WTC11 (cell line): ENCODE measurements at regions not wholly inside any gene's neighbourhood (a gene's known extent, or its start where the extent isn't known, plus 50 kb on each side); places are given as distances from the start of the nearest gene placed in this dataset.

Source experiments
- ATAC-seq: fragments of 200-7000 bp; cut with Tn5 transposase; 2 replicates; pipeline ENCODE4 v1.10.0; 2021; ENCODE audit warnings: mild to moderate bottlenecking, moderate library complexity
- CTCF ChIA-PET: fragments of 300-600 bp; sonication (Branson Sonifier 250); formaldehyde crosslinking; loops from one replicate; lab custom pipeline; 2021; ENCODE audit warnings: antibody characterized with exemption; lab: Charles Lee
- POLR2A ChIA-PET: fragments of 350-600 bp; sonication (Branson Sonifier 250); formaldehyde crosslinking; loops from one replicate; lab custom pipeline; 2021; ENCODE audit warnings: antibody characterized with exemption; lab: Charles Lee
- DNase-seq: peaks from one replicate; pipeline ENCODE4 v3.0.0; 2021; ENCODE audit warnings: low spot score
- H3K27ac Mint-ChIP-seq: 2 replicates; pipeline ENCODE4 v1.8.0; 2021; ENCODE audit warnings: mixed read lengths
- H3K27me3 Mint-ChIP-seq: 2 replicates; pipeline ENCODE4 v1.8.0; 2021; ENCODE audit warnings: low read depth, mild to moderate bottlenecking, moderate library complexity, mixed read lengths
- H3K36me3 Mint-ChIP-seq: 2 replicates; pipeline ENCODE4 v1.8.0; 2021; ENCODE audit warnings: mixed read lengths
- H3K4me1 Mint-ChIP-seq: 2 replicates; pipeline ENCODE4 v1.8.0; 2022; ENCODE audit warnings: mixed read lengths
- H3K4me3 Mint-ChIP-seq: 2 replicates; pipeline ENCODE4 v1.8.0; 2021; ENCODE audit warnings: mild to moderate bottlenecking, moderate library complexity, mixed read lengths
- H3K9me3 Mint-ChIP-seq: 2 replicates; pipeline ENCODE4 v1.8.0; 2021; ENCODE audit warnings: mixed read lengths
- AR ChIP-seq: fragments of 250-450 bp; sonication (Bioruptor Pico); IDR thresholded peaks from 2 replicates; pipeline ENCODE4 v1.9.0; 2021; ENCODE audit warnings: mild to moderate bottlenecking
- ATF1 ChIP-seq: sonication (generic); formaldehyde crosslinking; IDR thresholded peaks from 2 replicates; pipeline ENCODE4 v1.8.1; 2023; ENCODE audit warnings: mild to moderate bottlenecking, moderate library complexity, missing genetic modification reagents
- FOXJ3 ChIP-seq: sonication (generic); formaldehyde crosslinking; IDR thresholded peaks from 2 replicates; pipeline ENCODE4 v1.9.0; 2021; ENCODE audit warnings: missing genetic modification reagents, mild to moderate bottlenecking, borderline replicate concordance
- GTF2I ChIP-seq: fragments of 250-450 bp; sonication (Bioruptor Pico); conservative IDR thresholded peaks from 2 replicates; pipeline ENCODE4 v1.4.0; 2021; ENCODE audit warnings: mild to moderate bottlenecking
- KAT7 ChIP-seq: sonication (generic); formaldehyde crosslinking; IDR thresholded peaks from 2 replicates; pipeline ENCODE4 v1.8.1; 2023; ENCODE audit warnings: missing genetic modification reagents, mild to moderate bottlenecking, borderline replicate concordance
- NFE2L1 ChIP-seq: sonication (generic); formaldehyde crosslinking; IDR thresholded peaks from 2 replicates; pipeline ENCODE4 v1.8.1; 2023; ENCODE audit warnings: missing genetic modification reagents
- NR1H2 ChIP-seq: sonication (generic); formaldehyde crosslinking; IDR thresholded peaks from 2 replicates; pipeline ENCODE4 v1.9.0; 2021; ENCODE audit warnings: mild to moderate bottlenecking, moderate library complexity, missing genetic modification reagents
- NR3C1 ChIP-seq: sonication (generic); formaldehyde crosslinking; conservative IDR thresholded peaks from 2 replicates; pipeline ENCODE4 v1.8.1; 2023; ENCODE audit warnings: low read depth, mild to moderate bottlenecking, missing genetic modification reagents
- OVOL2 ChIP-seq: fragments of 250-450 bp; sonication (Bioruptor Pico); IDR thresholded peaks from 2 replicates; pipeline ENCODE4 v1.9.0; 2021; ENCODE audit warnings: mild to moderate bottlenecking, borderline replicate concordance
- SOX15 ChIP-seq: fragments of 250-450 bp; sonication (Bioruptor Pico); IDR thresholded peaks from 2 replicates; pipeline ENCODE4 v1.9.0; 2021; ENCODE audit warnings: mild to moderate bottlenecking
- SP1 ChIP-seq: sonication (generic); formaldehyde crosslinking; conservative IDR thresholded peaks from 2 replicates; pipeline ENCODE4 v1.8.1; 2022; ENCODE audit warnings: missing genetic modification reagents
- ZNF263 ChIP-seq: sonication (generic); formaldehyde crosslinking; IDR thresholded peaks from 2 replicates; pipeline ENCODE4 v1.8.1; 2022; ENCODE audit warnings: low read depth, mild to moderate bottlenecking, moderate library complexity, missing genetic modification reagents
- ZNF281 ChIP-seq: sonication (generic); formaldehyde crosslinking; IDR thresholded peaks from 2 replicates; pipeline ENCODE4 v1.8.0; 2023; ENCODE audit warnings: mild to moderate bottlenecking, missing genetic modification reagents
- TF ChIP-seq, protein P1 (sequence below): sonication (generic); formaldehyde crosslinking; IDR thresholded peaks from 2 replicates; pipeline ENCODE4 v1.8.0; 2022; ENCODE audit warnings: mild to moderate bottlenecking, missing genetic modification reagents
- TF ChIP-seq, protein P2 (sequence below): fragments of 200-600 bp; IDR thresholded peaks from 2 replicates; pipeline ENCODE4 v1.8.0; 2022; ENCODE audit warnings: antibody characterized with exemption
- TF ChIP-seq, protein P3 (sequence below): sonication (generic); formaldehyde crosslinking; IDR thresholded peaks from 2 replicates; pipeline ENCODE4 v1.8.1; 2023; ENCODE audit warnings: mild to moderate bottlenecking, missing genetic modification reagents, borderline replicate concordance
- TF ChIP-seq, protein P4 (sequence below): fragments of 250-450 bp; sonication (Bioruptor Pico); IDR thresholded peaks from 2 replicates; pipeline ENCODE4 v1.9.0; 2021; ENCODE audit warnings: mild to moderate bottlenecking
- TF ChIP-seq, protein P5 (sequence below): sonication (generic); formaldehyde crosslinking; IDR thresholded peaks from 2 replicates; pipeline ENCODE4 v1.8.1; 2023; ENCODE audit warnings: mild to moderate bottlenecking, missing genetic modification reagents

GRCh38 chr1:95536501-95536900 is 302.5 kb downstream of the RWDD3 start:
- TF ChIP-seq SOX15 (CRISPR knock-in tag) (no peak), GTF2I (CRISPR knock-in tag) (no peak), ATF1 (no peak), ZNF281 (CRISPR knock-in tag) (no peak)
- TF ChIP-seq, protein P1, sequence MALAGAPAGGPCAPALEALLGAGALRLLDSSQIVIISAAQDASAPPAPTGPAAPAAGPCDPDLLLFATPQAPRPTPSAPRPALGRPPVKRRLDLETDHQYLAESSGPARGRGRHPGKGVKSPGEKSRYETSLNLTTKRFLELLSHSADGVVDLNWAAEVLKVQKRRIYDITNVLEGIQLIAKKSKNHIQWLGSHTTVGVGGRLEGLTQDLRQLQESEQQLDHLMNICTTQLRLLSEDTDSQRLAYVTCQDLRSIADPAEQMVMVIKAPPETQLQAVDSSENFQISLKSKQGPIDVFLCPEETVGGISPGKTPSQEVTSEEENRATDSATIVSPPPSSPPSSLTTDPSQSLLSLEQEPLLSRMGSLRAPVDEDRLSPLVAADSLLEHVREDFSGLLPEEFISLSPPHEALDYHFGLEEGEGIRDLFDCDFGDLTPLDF (CRISPR knock-in tag), result no peak
- TF ChIP-seq, protein P2, sequence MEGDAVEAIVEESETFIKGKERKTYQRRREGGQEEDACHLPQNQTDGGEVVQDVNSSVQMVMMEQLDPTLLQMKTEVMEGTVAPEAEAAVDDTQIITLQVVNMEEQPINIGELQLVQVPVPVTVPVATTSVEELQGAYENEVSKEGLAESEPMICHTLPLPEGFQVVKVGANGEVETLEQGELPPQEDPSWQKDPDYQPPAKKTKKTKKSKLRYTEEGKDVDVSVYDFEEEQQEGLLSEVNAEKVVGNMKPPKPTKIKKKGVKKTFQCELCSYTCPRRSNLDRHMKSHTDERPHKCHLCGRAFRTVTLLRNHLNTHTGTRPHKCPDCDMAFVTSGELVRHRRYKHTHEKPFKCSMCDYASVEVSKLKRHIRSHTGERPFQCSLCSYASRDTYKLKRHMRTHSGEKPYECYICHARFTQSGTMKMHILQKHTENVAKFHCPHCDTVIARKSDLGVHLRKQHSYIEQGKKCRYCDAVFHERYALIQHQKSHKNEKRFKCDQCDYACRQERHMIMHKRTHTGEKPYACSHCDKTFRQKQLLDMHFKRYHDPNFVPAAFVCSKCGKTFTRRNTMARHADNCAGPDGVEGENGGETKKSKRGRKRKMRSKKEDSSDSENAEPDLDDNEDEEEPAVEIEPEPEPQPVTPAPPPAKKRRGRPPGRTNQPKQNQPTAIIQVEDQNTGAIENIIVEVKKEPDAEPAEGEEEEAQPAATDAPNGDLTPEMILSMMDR, result no peak
- CTCF ChIA-PET, result no interaction called here
- H3K27ac Mint-ChIP-seq, result no peak overlapping the region
- no peak overlapping the region for H3K4me3 Mint-ChIP-seq
- peaks cover 4% of the 10 kb centered on the region; the same call in 1 of the 2 replicates for H3K36me3 Mint-ChIP-seq
- H3K27me3 Mint-ChIP-seq, result no peaks in the 10 kb centered on the region
- 0 out of 2 replicates have a peak, but pooled peaks cover 2% of the 10 kb centered on the region for H3K4me1 Mint-ChIP-seq
- POLR2A ChIA-PET, result no interaction called here
- peaks cover 19% of the 10 kb centered on the region for H3K9me3 Mint-ChIP-seq
- no peak for ATAC-seq
- no peak for DNase-seq

DNA sequence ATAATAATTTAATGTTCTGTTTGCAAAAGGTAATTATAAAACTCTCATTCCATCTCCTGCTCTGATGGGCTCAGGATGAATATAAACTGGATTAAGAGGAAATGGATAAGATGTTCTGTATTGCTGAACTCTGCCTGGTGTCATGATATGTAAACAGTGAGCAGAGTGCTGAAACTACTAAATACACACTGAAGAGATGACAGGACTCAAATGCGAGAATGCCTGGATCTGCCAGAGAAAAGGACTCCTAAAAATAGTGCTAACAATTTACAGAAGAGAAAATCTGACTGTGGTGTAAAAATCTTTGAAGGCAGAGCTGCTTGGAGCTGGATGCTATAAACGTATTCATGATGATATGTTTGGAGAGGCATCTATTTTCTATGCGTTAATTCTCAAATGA is 303.2 kb downstream of the RWDD3 start:
- DNase-seq (no peak), ATAC-seq (no peak)
- no peak overlapping the region for H3K4me3 Mint-ChIP-seq
- no peaks in the 10 kb centered on the region for H3K27me3 Mint-ChIP-seq
- H3K36me3 Mint-ChIP-seq, result peaks cover 4% of the 10 kb centered on the region; the same call in 1 of the 2 replicates
- H3K27ac Mint-ChIP-seq, result no peak overlapping the region
- CTCF ChIA-PET, result no interaction called here
- H3K4me1 Mint-ChIP-seq, result 0 out of 2 replicates have a peak, but pooled peaks cover under 1% of the 10 kb centered on the region
- H3K9me3 Mint-ChIP-seq, result peaks cover 19% of the 10 kb centered on the region
- TF ChIP-seq, protein P3, sequence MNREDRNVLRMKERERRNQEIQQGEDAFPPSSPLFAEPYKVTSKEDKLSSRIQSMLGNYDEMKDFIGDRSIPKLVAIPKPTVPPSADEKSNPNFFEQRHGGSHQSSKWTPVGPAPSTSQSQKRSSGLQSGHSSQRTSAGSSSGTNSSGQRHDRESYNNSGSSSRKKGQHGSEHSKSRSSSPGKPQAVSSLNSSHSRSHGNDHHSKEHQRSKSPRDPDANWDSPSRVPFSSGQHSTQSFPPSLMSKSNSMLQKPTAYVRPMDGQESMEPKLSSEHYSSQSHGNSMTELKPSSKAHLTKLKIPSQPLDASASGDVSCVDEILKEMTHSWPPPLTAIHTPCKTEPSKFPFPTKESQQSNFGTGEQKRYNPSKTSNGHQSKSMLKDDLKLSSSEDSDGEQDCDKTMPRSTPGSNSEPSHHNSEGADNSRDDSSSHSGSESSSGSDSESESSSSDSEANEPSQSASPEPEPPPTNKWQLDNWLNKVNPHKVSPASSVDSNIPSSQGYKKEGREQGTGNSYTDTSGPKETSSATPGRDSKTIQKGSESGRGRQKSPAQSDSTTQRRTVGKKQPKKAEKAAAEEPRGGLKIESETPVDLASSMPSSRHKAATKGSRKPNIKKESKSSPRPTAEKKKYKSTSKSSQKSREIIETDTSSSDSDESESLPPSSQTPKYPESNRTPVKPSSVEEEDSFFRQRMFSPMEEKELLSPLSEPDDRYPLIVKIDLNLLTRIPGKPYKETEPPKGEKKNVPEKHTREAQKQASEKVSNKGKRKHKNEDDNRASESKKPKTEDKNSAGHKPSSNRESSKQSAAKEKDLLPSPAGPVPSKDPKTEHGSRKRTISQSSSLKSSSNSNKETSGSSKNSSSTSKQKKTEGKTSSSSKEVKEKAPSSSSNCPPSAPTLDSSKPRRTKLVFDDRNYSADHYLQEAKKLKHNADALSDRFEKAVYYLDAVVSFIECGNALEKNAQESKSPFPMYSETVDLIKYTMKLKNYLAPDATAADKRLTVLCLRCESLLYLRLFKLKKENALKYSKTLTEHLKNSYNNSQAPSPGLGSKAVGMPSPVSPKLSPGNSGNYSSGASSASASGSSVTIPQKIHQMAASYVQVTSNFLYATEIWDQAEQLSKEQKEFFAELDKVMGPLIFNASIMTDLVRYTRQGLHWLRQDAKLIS (CRISPR knock-in tag), result no peak
- no peak for TF ChIP-seq ZNF281 (CRISPR knock-in tag)
- no peak for TF ChIP-seq KAT7 (CRISPR knock-in tag)
- TF ChIP-seq FOXJ3, result no peak
- TF ChIP-seq AR (CRISPR knock-in tag), result no peak
- no peak for TF ChIP-seq NR1H2 (CRISPR knock-in tag)
- TF ChIP-seq, protein P4, sequence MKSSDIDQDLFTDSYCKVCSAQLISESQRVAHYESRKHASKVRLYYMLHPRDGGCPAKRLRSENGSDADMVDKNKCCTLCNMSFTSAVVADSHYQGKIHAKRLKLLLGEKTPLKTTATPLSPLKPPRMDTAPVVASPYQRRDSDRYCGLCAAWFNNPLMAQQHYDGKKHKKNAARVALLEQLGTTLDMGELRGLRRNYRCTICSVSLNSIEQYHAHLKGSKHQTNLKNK (CRISPR knock-in tag), result no peak
- no peak for TF ChIP-seq OVOL2 (CRISPR knock-in tag)
- TF ChIP-seq ZNF263, result no peak
- TF ChIP-seq NR3C1 (CRISPR knock-in tag), result no peak
- TF ChIP-seq, protein P5, sequence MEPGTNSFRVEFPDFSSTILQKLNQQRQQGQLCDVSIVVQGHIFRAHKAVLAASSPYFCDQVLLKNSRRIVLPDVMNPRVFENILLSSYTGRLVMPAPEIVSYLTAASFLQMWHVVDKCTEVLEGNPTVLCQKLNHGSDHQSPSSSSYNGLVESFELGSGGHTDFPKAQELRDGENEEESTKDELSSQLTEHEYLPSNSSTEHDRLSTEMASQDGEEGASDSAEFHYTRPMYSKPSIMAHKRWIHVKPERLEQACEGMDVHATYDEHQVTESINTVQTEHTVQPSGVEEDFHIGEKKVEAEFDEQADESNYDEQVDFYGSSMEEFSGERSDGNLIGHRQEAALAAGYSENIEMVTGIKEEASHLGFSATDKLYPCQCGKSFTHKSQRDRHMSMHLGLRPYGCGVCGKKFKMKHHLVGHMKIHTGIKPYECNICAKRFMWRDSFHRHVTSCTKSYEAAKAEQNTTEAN (CRISPR knock-in tag), result no peak
- no peak for TF ChIP-seq NFE2L1 (CRISPR knock-in tag)
- no peak for TF ChIP-seq SP1 (CRISPR knock-in tag)
- POLR2A ChIA-PET, result no interaction called here
